OCI-LY1 (cell line): ENCODE measurements at regions not wholly inside any gene's neighbourhood (a gene's known extent, or its start where the extent isn't known, plus 50 kb on each side); places are given as distances from the start of the nearest gene placed in this dataset.

Experiments used
- H2AFZ ChIP-seq: fragments of 200-600 bp; sonication (generic), shearing (Covaris generic); 2 replicates; pipeline ENCODE4 v1.6.0; 2014; ENCODE audit warnings: antibody characterized with exemption, mild to moderate bottlenecking, low read length
- H3F3A ChIP-seq: fragments of 200-600 bp; sonication (generic), shearing (Covaris generic); 2 replicates; pipeline ENCODE4 v1.6.0; 2014; ENCODE audit warnings: mild to moderate bottlenecking, antibody characterized with exemption, low read length, moderate library complexity; ENCODE audit not compliant: insufficient read depth
- H3K27ac ChIP-seq: fragments of 200-600 bp; sonication (generic); 2 replicates; pipeline ENCODE4 v1.5.1; 2014; ENCODE audit warnings: low read length, mixed run types, mild to moderate bottlenecking, low read depth; ENCODE audit not compliant: poor library complexity, severe bottlenecking
- H3K27me3 ChIP-seq: fragments of 200-600 bp; sonication (generic); 2 replicates; pipeline ENCODE4 v1.6.0; 2014; ENCODE audit warnings: antibody characterized with exemption, mild to moderate bottlenecking, low read length, moderate library complexity; ENCODE audit not compliant: insufficient read depth
- H3K36me3 ChIP-seq: fragments of 200-600 bp; sonication (generic); 2 replicates; pipeline ENCODE4 v1.6.1; 2014; ENCODE audit warnings: mild to moderate bottlenecking, antibody characterized with exemption, low read length, moderate library complexity, mixed read lengths; ENCODE audit not compliant: insufficient read depth
- H3K4me1 ChIP-seq: fragments of 200-600 bp; sonication (generic); 2 replicates; pipeline ENCODE4 v1.5.1; 2014; ENCODE audit warnings: mild to moderate bottlenecking, low read length, moderate library complexity; ENCODE audit not compliant: insufficient read depth, severe bottlenecking
- H3K4me2 ChIP-seq: fragments of 200-600 bp; sonication (generic), shearing (Covaris generic); 2 replicates; pipeline ENCODE4 v1.6.1; 2014; ENCODE audit warnings: low read length
- H3K4me3 ChIP-seq: fragments of 200-600 bp; sonication (generic); 2 replicates; pipeline ENCODE4 v1.5.1; 2014; ENCODE audit warnings: low read length, low read depth, mild to moderate bottlenecking, mixed read lengths; ENCODE audit not compliant: poor library complexity, severe bottlenecking
- H3K79me2 ChIP-seq: fragments of 200-600 bp; shearing (Covaris generic); 2 replicates; pipeline ENCODE4 v1.6.1; 2016; ENCODE audit warnings: mixed run types, low read length, mixed read lengths; ENCODE audit not compliant: insufficient read depth
- H3K9ac ChIP-seq: fragments of 200-600 bp; sonication (generic), shearing (Covaris generic); 2 replicates; pipeline ENCODE4 v1.6.1; 2014; ENCODE audit warnings: mild to moderate bottlenecking, low read length, mixed read lengths
- H3K9me2 ChIP-seq: fragments of 200-600 bp; sonication (generic), shearing (Covaris generic); 2 replicates; pipeline ENCODE4 v1.6.1; 2014; ENCODE audit warnings: low read depth, mild to moderate bottlenecking, low read length, mixed read lengths
- H3K9me3 ChIP-seq: fragments of 200-600 bp; shearing (Covaris generic); 2 replicates; pipeline ENCODE4 v1.6.1; 2014; ENCODE audit warnings: low read length, mixed read lengths
- H4K20me1 ChIP-seq: fragments of 200-600 bp; sonication (generic), shearing (Covaris generic); 2 replicates; pipeline ENCODE4 v1.6.0; 2016; ENCODE audit warnings: mild to moderate bottlenecking, low read length; ENCODE audit not compliant: insufficient read depth
- CTCF ChIP-seq: fragments of 200-600 bp; sonication (generic), shearing (Covaris generic); IDR thresholded peaks from 2 replicates; pipeline ENCODE4 v1.5.1; 2017; ENCODE audit warnings: mild to moderate bottlenecking, antibody characterized with exemption, low read length, moderate library complexity, mixed read lengths
- EZH2 ChIP-seq: fragments of 200-600 bp; sonication (generic), shearing (Covaris generic); IDR thresholded peaks from 2 replicates; pipeline ENCODE4 v1.8.0; 2017; ENCODE audit warnings: borderline replicate concordance, mixed run types, mild to moderate bottlenecking, antibody characterized with exemption, low read length, moderate library complexity, mixed read lengths

GRCh38 chr22:49594078-49594477 lies 233.6 kb downstream of the BRD1 start:
- 0 out of 2 replicates have a peak, but pooled peaks cover 3% of the 10 kb centered on the region for H3K9me3 ChIP-seq
- no peak overlapping the region for H2AFZ ChIP-seq
- TF ChIP-seq EZH2 (no peak), CTCF (no peak)
- no peaks in the 10 kb centered on the region for H3K27me3 ChIP-seq
- peaks cover 36% of the 10 kb centered on the region for H3K36me3 ChIP-seq
- H3K79me2 ChIP-seq, result no peaks in the 10 kb centered on the region
- H3F3A ChIP-seq, result no peaks in the 10 kb centered on the region
- no peak overlapping the region for H3K4me2 ChIP-seq
- no peaks in the 10 kb centered on the region for H3K4me1 ChIP-seq
- no peak overlapping the region for H3K27ac ChIP-seq
- H4K20me1 ChIP-seq, result no peaks in the 10 kb centered on the region
- H3K9me2 ChIP-seq, result no peaks in the 10 kb centered on the region
- no peak overlapping the region for H3K9ac ChIP-seq
- H3K4me3 ChIP-seq, result no peak overlapping the region

GRCh38 chr22:49593509-49593908 lies 234.2 kb downstream of the BRD1 start:
- H3K9me2 ChIP-seq, result no peaks in the 10 kb centered on the region
- peaks cover 36% of the 10 kb centered on the region for H3K36me3 ChIP-seq
- no peaks in the 10 kb centered on the region for H4K20me1 ChIP-seq
- no peak for TF ChIP-seq EZH2
- TF ChIP-seq CTCF, result no peak
- no peak overlapping the region for H3K4me3 ChIP-seq
- H3K27ac ChIP-seq, result no peak overlapping the region
- no peaks in the 10 kb centered on the region for H3K79me2 ChIP-seq
- H3F3A ChIP-seq, result no peaks in the 10 kb centered on the region
- H2AFZ ChIP-seq, result no peak overlapping the region
- no peaks in the 10 kb centered on the region for H3K4me1 ChIP-seq
- no peak overlapping the region for H3K4me2 ChIP-seq
- 0 out of 2 replicates have a peak, but pooled peaks cover 3% of the 10 kb centered on the region for H3K9me3 ChIP-seq
- H3K27me3 ChIP-seq, result no peaks in the 10 kb centered on the region
- no peak overlapping the region for H3K9ac ChIP-seq

GRCh38 chr22:49592780-49593501 lies 234.7 kb downstream of the BRD1 start:
- no peak overlapping the region for H3K27ac ChIP-seq
- no peak for TF ChIP-seq EZH2
- no peak for TF ChIP-seq CTCF
- H3K27me3 ChIP-seq, result no peaks in the 10 kb centered on the region
- peaks cover 31% of the 10 kb centered on the region for H3K36me3 ChIP-seq
- H3K79me2 ChIP-seq, result no peaks in the 10 kb centered on the region
- H3K9ac ChIP-seq, result no peak overlapping the region
- no peak overlapping the region for H3K4me2 ChIP-seq
- 0 out of 2 replicates have a peak, but pooled peaks cover 3% of the 10 kb centered on the region for H3K9me3 ChIP-seq
- no peak overlapping the region for H3K4me3 ChIP-seq
- no peaks in the 10 kb centered on the region for H3K4me1 ChIP-seq
- H2AFZ ChIP-seq, result no peak overlapping the region
- no peaks in the 10 kb centered on the region for H4K20me1 ChIP-seq
- H3F3A ChIP-seq, result no peaks in the 10 kb centered on the region
- no peaks in the 10 kb centered on the region for H3K9me2 ChIP-seq
